Adrenal gland (tissue), 5 donors: ENCODE measurements at regions not wholly inside any gene's neighbourhood (a gene's known extent, or its start where the extent isn't known, plus 50 kb on each side); places are given as distances from the start of the nearest gene placed in this dataset.

Experiments used
- CTCF ChIP-seq, 6 experiments: fragments of 450-650 bp in 4 of 6; fragments of 200-600 bp in 2 of 6; sonication (generic) in 1 of 6; IDR thresholded peaks; 1 replicate in 5 of 6; 2 replicates in 1 of 6; pipeline versions ENCODE4 v1.5.1 to v1.8.0; 2016 to 2021; ENCODE audit warnings: antibody characterized with exemption in 6 of 6, mild to moderate bottlenecking in 2 of 6, moderate library complexity in 1 of 6
- POLR2A ChIP-seq, 2 donors: fragments of 450-650 bp; IDR thresholded peaks; one replicate each; pipeline ENCODE4 v1.6.1; 2017; ENCODE audit warnings: antibody characterized with exemption in 2 of 2, mild to moderate bottlenecking in 2 of 2, moderate library complexity in 1 of 2
- donor health status: DM: no; HTN: no; CAD: no.

GRCh38 chr16:58958749-58959148 lies 224.6 kb upstream of the GOT2 start:
- TF ChIP-seq CTCF (IDR thresholded peaks at IDR 0.05) (no peak), POLR2A (IDR thresholded peaks at IDR 0.05) (no peak)
